ENCODE measurements at regions not wholly inside any gene's neighbourhood (a gene's known extent, or its start where the extent isn't known, plus 50 kb on each side); places are given as distances from the start of the nearest gene placed in this dataset.

DNA sequence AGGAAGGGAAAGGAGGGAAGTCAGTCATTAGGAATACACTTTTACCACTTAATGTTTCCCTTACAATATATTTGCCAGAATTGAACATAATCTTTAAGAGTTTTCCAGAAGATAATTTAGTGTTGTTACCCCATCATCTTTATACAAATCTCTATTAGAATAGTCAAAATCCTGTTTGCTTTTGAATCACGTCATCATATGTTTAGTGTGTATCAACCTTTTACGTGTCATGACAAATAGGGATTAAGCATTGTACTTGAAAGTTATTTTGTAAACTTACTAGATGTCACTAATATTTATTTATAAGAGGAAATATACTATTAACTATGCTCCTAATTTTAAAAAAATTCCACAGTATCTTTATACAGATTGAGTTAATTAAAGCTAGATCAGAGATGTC, 1899.5 kb downstream of the MAT2B start:
- TF ChIP-seq EZH2 (IDR thresholded peaks at IDR 0.05; ENCODE audit: insufficient read depth, poor library complexity, severe bottlenecking), result no peak
- no peak for TF ChIP-seq EZH2phosphoT487 (IDR thresholded peaks at IDR 0.05; ENCODE audit: insufficient read depth, low read depth)
